RKO (cell line): ENCODE measurements at regions not wholly inside any gene's neighbourhood (a gene's known extent, or its start where the extent isn't known, plus 50 kb on each side); places are given as distances from the start of the nearest gene placed in this dataset.
"Not testable (repeated sequence)": the region's sequence is repeated elsewhere in the genome, so short reads cannot be mapped to it uniquely, and the experiment has no call there.

Experiments
- DNase-seq: peaks from one replicate; pipeline ENCODE4 v3.0.0-alpha.2; 2016; ENCODE audit warnings: low spot score

DNA sequence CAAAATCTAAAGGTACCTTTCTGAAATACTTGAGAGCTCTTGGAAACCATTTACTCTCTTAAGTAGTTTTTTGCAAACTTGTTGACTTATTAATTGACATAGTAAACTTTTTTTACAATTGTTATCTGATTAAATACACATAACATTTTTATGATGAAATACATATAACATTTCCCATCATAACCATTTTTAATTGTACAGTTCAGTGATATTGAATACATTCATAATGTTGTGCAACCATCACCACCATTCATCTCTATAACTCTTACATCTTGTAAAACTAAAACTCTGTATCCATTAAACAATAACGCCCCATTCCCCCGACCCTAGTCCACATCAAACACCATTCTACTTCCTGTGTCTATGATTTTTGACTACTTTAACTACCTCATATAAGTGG is 95.7 kb upstream of the ZNF648 start:
- no peak for DNase-seq

DNA sequence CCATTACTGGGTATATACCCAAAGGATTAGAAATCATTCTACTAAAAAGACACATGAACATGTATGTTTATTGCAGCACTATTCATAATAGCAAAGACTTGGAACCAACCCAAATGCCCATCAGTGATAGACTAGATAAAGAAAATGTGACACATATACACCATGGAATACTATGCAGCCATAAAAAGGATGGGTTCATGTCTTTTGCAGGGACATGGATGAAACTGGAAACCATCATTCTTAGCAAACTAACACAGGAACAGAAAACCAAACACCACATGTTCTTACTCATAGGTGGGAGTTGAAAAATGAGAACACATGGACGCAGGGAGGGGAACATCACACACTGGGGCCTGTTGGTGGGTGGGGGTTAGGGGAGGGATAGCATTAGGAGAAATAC is 92.9 kb upstream of the ZNF648 start:
- not testable (repeated sequence) for DNase-seq

DNA sequence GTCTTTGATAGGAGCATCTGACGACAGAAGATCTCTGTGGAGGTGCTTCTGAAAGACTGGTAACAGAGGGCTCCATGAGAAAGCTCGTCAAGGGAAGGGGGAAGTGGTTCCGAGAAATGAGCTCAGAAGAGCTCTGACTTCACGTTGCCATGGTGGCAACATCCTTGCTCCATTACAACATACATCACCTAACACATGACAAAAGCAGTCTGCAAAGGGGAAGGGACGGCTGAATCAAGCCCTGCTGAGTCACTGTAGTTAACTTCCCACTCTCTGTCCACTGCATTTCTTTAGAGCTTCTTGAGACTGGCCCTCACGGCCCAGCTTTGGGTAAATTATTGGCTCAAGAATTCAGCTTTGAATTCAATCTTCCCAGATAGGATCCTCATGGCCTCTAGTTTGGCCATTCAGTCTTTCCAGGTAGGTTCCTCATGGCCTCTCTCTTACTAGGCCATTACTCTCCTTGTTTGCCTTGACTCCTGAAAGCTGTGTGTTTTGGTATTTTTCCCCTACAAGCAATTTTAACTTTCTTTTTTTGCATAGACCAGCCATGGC is 88.0 kb upstream of the ZNF648 start:
- DNase-seq = peak; percentile 56

DNA sequence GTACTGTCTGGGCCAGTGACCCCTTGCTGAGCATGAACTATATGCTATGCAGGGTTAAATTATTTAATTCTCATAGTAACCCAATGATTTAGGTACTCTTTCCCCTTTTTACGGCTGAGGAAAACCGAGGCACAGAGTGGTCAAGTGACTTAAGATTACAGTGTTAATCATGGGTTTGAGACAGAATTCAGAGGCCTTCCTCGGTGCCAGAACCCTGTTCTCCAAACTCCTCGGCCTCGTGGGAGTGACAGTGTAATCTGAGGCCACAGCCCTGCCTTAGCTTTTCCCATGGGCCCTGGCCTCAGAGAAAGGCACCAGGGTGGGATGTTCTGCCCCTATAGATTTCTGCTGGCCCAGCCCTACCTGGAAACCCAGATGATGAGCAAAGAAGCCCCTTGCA is 86.4 kb upstream of the ZNF648 start:
- no peak for DNase-seq

DNA sequence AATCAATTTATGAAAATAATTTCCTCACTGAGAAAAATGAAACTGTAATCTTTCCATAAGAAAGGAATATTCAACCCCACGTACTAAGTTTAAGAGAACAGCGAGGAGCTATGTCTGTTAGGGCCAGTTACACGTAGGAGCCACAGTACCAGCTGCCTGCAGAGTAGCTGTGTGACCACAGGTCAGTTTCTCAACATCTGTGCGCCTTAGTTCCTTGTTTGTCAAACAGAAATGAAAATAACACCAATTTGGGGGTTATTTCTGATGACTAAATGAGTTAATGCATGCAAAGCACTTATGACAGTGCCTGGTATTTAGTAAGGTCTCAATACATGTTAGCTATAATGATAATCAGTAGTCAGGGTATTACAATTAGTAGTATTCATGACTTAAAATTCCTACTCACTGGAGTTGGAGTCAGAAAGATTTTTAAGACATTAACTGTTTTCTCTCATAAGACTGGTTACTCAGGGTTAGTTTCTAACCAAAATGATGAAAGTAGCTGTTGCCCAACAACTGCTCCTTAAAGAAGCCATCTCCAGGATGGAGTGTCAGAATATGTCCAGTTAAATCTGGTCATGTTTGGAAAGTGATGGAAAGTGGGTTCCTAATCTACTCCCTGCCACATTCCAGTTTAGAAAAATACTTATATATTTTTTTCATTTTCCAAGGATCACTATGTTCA is 85.8 kb upstream of the ZNF648 start:
- DNase-seq = no peak

DNA sequence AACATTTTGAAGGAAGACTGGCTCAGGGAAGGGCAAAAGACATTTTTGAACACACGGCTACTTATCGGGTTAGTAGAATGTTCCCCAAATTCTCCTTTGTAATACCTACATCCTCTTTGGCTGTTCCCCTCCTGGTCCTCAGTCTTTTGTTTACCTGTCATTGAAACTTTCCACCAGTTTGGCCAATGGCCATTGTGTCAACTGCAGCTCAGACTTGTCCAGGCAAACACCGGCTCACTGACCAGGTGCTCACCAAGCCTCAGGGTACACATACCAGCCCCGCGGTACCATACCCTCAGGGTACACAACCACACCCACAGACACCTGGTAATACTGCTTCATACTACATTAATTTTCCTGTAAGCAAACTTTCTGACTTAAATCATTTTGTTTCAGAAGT is 84.8 kb upstream of the ZNF648 start:
- DNase-seq = no peak

DNA sequence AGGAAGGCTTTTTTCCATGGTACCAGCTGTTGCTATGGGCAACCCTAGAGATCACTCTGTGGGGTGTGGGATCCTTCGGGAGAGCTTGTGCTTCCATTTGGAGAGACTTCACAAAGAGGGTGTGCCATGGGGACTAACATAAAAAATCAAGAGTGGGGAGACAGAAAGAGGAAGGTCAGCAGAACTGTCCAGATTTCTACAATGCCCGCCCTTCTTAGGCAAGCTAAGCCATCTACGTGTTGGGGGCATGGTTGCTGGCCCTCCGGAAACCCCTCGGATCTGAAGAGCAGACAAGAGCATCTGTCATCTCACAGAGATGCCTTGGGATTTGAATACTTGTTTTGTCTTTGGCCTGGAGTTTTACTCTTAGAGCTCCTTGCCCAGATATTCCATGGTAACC is 83.9 kb upstream of the ZNF648 start:
- no peak for DNase-seq

DNA sequence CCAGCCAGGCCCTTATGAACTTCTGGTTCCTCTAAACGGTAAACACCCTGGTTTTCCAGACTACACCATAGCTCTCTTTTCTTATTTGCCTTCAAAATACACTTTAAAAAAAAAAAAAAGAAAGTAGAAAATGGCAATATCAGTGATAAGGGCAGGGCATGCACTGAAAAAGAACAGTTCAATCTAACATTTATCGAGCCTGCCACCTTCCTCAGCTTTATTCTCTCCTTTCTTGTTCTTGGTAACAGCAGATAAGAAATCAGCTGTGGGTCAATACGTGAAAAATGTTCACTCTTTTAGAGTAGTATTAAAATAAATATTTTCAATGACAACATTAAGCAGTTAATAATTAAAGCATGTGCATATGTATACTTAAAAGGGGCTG is 83.1 kb upstream of the ZNF648 start:
- no peak for DNase-seq

DNA sequence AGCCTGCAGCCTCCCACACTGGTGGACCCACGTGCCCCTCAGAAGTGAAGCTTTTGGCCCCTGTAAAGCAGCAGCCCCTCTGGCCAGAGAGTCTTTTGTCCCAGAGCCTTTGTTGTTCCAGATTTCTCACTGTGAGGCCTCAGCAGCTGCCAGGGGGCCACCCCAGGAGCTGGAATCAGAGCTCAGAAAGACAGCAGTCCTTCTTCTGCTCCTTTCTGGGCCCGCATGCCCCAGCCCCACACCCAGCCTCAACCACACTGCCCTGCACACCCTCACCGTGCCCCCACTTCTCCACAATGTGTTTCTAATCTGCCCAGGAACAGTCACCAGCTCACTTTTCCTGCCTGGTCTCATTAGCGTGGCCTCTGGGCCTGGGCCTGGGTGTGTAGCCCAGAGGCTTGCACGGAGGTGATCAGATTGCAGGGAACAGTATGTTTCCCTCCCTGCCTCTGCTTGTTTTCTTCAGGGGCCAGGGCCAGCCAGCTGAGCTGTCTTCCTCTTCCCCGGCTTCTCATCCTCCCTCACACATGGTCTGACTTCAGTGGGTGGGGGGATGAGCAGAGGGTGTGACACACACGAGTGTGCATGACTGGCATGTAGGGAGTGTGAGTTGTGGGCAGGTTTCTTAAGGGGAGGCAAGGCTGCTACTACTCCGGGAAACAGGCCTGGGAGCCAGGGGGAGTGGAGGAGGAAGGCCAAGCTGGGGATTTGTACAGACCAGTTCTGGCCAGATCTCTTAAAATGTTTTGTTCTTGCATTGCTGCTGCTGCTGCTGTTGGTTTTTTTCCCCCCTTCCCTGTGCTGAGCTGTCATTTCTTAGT is 82.5 kb upstream of the ZNF648 start:
- no peak for DNase-seq

DNA sequence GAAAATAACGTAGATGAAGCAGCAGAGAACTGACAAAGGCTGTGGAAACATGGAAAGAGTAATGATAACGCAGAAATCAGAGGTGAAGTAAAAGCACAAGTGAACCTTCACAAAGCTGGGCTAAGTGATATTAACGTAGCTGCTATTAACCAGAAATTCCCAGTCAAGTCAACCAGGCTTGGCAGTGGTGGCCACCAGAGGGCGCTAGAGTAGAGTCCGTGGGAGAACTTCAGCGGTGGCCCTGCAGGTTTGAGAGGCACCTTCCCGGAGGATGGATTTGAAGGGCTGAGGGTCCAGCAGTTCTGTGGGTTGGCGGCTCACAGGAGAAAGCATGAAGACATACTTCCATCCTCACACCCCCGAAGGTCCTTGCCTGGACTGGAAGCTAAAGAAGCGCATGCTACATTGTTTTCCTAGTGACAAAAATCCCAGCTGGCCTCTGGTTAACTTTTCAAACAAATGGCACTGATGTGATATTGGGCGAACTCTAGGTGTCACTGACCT is 81.7 kb upstream of the ZNF648 start:
- DNase-seq = peak; percentile 73

DNA sequence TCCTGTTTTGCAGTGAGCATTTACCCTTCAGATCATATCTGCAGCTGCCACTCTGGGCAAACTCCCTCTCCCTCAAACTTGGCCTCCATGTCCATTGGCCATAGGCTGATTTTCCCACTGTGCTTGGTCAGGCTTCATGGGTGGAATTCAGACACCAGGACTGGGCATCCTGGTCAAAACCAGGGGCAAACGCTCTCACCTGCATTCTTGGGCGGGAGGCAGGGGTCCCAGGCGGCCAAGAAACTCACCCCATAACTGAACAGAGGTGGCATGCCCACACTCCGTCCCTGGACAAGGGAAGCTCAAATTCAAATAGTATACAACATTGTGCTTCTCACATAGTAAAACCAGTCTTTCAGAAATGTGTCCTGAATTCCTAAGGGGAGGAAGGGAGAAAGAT is 81.1 kb upstream of the ZNF648 start:
- no peak for DNase-seq

DNA sequence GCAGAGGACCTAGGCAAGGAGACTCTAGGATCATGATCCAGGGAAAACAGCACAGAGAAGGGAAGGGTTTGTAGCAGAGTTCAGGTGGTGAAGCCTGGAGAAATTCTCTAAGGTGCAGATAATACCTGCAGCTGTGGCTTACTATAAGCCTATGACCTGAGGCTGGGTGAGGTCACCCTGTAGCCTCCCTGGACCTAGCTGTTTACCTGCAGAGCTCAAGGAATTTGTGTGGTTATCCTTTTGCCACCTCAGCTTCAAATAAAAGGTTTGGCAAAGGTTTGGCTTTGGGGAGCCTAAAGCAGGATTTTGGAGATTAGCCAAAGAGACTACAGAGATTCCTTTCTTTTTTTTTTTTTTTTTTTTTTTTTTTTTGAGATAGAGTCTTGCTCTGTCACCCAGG is 79.5 kb upstream of the ZNF648 start:
- no peak for DNase-seq

DNA sequence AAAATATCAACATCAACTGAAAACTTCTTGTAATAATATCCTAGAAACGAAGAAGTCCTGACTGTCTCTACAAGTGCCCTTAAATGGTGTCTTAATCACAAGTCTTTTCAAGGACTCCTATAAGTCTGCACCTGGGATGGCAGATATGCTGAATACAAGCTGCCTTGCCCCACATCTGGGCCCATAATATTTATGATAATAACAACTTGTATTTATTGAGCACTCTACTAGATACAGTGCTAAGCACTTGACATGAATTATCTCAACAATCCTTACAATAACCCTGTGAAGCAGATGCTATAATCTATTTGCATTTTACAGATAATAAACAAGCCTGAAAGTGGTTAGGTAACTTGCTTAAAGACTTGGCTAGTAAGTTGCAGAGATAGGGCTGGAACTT is 78.0 kb upstream of the ZNF648 start:
- no peak for DNase-seq

DNA sequence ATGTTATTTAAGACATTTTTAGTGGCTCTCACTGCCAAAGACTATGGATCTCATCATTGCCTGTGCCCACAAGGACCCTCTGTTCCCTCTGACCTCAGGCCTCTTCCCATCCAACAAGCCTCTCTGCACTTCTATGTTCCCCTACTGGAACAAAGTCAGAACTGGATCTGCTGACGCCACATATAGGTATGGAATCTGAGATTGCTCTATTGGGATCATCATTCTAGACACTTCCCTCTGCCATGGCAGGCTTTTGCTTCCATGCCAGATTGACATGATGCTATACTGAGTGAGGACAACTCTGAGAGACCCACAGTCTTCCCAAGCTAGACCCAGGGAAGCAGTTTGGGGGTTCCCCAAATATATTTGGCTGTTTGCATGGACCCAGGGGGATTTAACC is 76.0 kb upstream of the ZNF648 start:
- DNase-seq = no peak

DNA sequence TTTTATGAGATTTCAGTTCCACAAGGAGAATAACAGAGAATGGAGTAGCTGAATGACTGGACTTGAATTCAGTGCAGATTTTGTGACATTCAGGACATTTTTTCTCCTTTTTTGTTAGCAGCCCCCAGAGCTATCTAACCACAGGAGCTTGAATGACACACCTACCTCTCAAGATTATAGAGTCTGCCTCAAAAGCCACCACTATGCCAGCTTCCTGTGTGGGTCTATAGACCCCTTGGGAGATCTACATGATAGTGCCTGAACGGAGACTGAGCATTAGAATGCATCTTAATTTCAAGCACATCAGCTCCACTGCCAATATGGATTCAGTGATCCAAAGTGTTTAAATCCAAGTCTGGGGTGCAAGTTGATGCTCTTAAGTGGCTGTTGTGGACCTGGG is 74.4 kb upstream of the ZNF648 start:
- DNase-seq = no peak

DNA sequence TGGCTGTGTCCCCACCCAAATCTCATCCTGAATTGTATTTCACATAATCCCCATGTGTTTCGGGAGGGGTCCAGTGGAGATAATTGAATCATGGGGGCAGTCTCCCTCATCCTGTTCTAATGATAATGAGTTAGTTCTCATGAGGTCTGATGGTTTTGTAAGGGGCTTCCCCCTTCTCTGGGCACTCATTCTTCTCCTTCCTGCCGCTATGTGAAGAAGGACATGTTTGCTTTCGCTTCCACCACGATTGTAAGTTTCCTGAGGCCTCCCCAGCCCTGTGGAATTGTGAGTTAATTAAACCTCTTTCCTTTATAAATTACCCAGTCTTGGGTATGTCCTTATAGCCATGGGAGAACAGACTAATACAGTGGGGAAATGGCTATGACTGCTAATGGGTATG is 72.7 kb upstream of the ZNF648 start:
- no peak for DNase-seq

DNA sequence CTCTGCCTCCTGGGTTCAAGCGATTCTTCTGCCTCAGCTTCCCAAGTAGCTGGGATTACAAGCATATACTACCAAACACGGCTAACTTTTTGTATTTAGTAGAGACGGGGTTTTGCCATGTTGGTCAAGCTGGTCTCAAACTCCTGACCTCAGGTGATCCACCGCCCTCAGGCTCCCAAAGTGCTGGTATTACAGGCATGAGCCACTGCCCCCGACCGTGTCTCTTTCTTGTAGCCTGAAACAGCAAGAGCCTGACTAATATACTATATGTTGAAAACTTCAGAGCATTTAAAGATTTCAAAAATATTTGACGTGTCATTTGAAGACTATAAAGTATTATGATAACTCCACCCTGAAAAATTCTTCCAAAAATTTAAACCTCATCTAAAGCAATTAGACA is 71.7 kb upstream of the ZNF648 start:
- no peak for DNase-seq

DNA sequence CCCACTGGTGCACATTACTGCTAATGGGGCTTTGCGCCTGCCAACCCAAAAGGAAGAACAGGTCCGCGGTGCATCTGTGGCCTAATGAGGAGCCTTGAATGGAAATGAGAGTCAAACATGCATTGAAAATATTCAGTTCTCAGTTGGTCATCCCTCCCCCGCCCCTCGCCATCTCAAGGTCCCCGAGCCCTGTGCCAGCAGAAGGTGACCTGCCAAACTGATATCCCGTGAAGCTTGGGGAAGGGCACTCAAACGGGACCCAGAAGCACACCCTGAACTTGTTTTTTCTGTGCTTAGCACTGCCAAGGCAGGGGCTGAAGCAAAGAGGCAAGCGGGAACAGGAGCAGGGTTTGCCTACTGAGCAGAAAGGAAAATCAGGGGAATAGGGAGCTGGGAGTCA is 67.9 kb upstream of the ZNF648 start:
- DNase-seq = no peak

DNA sequence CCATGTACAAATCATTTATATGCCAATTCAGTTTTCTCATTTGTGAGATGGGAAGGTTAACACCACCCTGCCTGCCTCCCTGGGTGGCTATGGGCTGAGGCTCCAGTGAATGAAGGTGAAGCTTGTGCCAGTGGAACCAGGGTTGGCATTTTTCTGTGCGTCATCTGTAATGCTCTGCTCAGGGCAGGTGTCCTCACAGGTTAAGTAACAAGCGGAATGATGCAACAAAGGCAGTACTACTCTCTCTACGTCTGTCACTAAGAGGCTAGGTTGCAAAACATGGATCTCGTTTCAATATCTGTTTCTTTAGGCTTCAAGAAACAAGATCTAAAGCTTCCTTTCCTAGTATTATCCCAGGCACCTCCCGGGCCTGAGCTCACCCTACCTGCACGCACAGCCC is 67.0 kb upstream of the ZNF648 start:
- no peak for DNase-seq

DNA sequence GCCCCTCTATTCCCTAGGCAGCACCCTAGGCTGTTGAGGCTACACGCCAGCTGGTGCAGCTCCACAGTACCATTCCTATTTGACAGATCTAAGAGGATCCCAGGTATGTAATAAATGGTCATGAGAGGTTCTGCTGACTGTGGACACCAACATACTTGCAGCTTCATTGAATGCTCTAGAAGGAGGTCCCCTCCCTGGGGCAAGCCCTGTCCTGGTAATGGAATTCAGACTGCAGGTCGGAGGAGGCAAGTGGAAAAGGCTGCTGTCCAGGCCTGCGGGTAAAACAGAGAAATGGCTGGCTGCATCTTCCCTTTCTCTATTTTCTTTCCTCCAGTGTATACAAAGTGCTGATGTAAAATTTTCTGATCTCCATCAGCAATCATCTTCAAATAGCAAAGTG is 66.1 kb upstream of the ZNF648 start:
- no peak for DNase-seq

DNA sequence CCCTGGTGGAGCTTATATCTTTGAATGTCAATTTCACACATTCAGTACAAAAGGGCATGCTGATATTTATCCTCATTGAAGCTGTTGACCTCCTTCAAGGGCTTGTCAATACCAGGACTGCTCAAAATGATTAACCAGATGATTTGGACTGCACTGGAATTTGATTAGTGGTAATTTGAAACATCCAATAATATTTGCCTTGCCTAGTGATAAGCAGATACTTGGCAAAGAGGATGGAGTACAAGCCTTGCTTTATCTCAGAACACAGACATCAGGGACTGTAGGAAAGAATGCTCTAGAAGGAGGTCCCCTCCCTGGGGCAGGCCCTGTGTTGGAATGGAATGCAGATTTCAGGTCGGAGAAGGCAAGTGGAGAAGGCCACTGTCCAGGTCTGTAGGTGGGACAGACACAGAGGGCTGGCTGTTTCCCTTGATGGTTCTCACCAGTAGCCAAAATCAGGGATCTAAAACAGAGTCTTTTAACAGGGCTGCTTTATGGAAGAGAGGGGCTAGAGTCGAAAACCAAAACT is 64.8 kb upstream of the ZNF648 start:
- no peak for DNase-seq

DNA sequence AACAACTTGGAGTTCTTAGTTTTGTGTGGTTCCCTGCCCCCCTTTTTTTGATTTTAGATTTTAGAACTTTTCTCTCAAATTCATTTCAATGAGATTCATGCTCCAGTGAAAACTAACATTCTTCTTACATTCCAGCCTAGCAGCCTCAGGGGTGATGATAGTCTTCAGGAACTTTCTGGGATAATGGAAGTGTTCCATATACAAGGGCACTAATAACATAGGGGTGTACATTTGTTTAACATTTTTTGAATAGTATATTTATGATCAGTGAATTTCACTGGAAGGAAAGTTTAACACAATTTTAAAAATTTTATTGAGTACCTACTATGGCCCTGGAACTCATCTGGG is 61.4 kb upstream of the ZNF648 start:
- DNase-seq = no peak

DNA sequence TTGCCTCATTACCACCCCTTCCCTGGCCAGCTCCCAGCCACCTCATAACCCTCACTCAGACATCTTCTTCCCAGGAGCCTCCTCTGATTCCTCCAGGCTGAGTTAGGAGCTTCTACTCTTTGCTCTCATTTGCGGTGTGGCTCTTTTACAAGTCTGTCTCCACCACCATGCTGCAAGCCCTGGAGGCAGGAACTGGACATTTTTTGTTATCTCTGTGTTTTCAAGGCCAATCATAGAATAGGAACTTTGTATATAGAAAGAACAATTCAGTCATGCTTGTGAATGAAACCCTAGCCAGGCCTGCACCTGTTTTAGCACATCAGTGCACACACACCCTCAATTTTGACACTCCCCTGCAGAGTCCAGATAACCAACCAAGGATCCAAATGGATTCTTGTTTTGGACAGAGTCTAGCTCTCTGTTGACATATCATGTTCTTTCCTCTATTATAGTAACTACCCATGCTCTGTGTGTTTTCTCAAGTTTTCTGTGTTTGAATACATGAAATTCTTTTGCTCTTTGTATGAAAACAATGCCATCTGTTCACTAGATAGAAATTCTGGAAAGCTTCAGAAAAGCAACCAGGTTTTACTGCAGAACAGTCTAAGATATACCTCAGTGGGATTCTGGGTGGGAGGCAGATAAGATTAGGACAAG is 60.9 kb upstream of the ZNF648 start:
- DNase-seq = no peak
